Activated CD8-positive, alpha-beta memory T cell treated with anti-CD3 and anti-CD28 coated beads, Interleukin-2, amount 10 ng/mL, durations not matched to agents 7 days and 5 days (primary cell): ENCODE measurements at regions not wholly inside any gene's neighbourhood (a gene's known extent, or its start where the extent isn't known, plus 50 kb on each side); places are given as distances from the start of the nearest gene placed in this dataset.
"Not testable (repeated sequence)": the region's sequence is repeated elsewhere in the genome, so short reads cannot be mapped to it uniquely, and the experiment has no call there.

Experiments
- ATAC-seq: fragments of 150-1000 bp; cut with Tn5 transposase; one replicate; pipeline ENCODE4 v1.10.0; 2021; ENCODE audit warnings: moderate library complexity
- CTCF ChIA-PET: fragments of 350-600 bp; sonication (Branson Sonifier 250); formaldehyde crosslinking; loops from one replicate; lab custom pipeline; 2021; ENCODE audit warnings: antibody characterized with exemption; lab: Charles Lee
- DNase-seq: peaks from one replicate; pipeline ENCODE4 v3.0.0-alpha.2; 2020
- H3K27ac Mint-ChIP-seq: one replicate; pipeline ENCODE4 v1.8.0; 2021; ENCODE audit warnings: mild to moderate bottlenecking, mixed read lengths
- H3K27me3 Mint-ChIP-seq: one replicate; pipeline ENCODE4 v1.8.0; 2021; ENCODE audit warnings: mixed read lengths
- H3K36me3 Mint-ChIP-seq: one replicate; pipeline ENCODE4 v1.8.0; 2021; ENCODE audit warnings: mild to moderate bottlenecking, mixed read lengths
- H3K4me1 Mint-ChIP-seq: one replicate; pipeline ENCODE4 v1.8.0; 2021; ENCODE audit warnings: mixed read lengths
- H3K4me3 Mint-ChIP-seq: one replicate; pipeline ENCODE4 v1.8.0; 2021; ENCODE audit warnings: mild to moderate bottlenecking, moderate library complexity, mixed read lengths
- H3K9me3 Mint-ChIP-seq: one replicate; pipeline ENCODE4 v1.8.0; 2022; ENCODE audit warnings: low read depth, mixed read lengths

- H3K27ac Mint-ChIP-seq: no peak overlapping the region
- H3K27me3 Mint-ChIP-seq: peaks cover 8% of the 10 kb centered on the region
- ATAC-seq (no peak), DNase-seq (no peak)
- H3K36me3 Mint-ChIP-seq: no peaks in the 10 kb centered on the region
- CTCF ChIA-PET: no interaction called here
- no peaks in the 10 kb centered on the region for H3K9me3 Mint-ChIP-seq
- no peak overlapping the region for H3K4me3 Mint-ChIP-seq
- no peaks in the 10 kb centered on the region for H3K4me1 Mint-ChIP-seq
These were observed 61.5 kb downstream of the PRDM13 start for GRCh38 chr6:99668036-99668705.

DNA sequence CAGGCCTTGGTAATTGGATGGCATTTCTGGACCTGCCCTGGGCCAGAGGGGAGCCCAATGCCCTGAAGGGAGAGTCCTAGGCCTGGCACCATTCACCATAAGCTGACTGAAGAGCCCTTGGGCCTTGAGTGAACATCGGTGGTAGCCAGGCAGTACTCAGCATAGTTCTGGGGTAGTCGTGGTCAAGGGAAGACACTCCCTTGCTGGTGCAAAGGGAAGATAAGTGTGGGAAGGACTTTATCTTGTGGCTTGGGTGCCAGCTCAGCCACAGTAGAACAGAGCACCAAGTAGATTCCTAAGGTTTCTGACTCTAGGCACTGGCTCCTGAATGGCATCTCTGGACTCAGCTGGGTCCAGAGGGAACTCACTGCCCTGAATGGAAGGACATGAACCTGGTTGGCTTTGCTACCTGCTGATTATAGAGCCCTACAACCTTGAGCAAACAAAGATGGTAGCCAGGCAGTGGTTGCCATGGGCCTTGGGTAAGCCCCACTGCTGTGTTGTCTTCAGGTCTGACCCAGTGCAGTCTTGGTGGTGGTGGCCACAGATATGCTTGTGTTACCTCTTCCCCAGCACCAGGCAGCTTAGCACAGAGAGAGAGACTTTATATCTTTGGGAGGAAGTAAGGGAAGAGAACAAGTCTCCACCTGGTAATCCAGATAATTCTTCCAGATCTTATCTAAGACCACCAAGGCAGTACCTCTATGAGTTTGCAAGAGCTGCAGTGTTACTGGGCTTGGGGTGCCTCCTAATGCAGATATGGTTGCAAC, 83.5 kb downstream of the PRDM13 start:
- ATAC-seq: no peak
- peaks cover 13% of the 10 kb centered on the region for H3K27me3 Mint-ChIP-seq
- no peak overlapping the region for H3K4me3 Mint-ChIP-seq

DNA sequence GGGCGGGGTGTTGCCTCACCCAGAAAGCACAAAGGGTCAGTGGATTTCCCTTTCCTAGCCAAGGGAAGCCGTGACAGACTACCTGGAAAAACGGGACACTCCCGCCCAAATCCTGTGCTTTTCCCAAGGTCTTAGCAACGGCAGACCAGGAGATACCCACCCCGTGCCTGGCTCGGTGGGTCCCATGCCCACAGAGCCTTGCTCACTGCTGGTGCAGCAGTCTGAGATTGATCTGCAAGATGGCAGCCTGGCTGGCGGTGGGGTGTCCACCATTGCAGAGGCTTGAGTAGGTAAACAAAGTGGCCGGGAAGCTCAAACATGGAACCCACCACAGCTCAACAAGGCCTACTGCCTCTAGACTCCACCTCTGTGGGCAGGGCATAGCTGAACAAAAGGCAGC, 95.7 kb downstream of the PRDM13 start:
- H3K4me1 Mint-ChIP-seq, H3K27ac Mint-ChIP-seq, H3K4me3 Mint-ChIP-seq, H3K27me3 Mint-ChIP-seq, H3K9me3 Mint-ChIP-seq, DNase-seq, H3K36me3 Mint-ChIP-seq, CTCF ChIA-PET, ATAC-seq: not testable (repeated sequence)

More for the DNA sequence above, 83.5 kb downstream of the PRDM13 start:
- H3K4me1 Mint-ChIP-seq: no peaks in the 10 kb centered on the region
- CTCF ChIA-PET: no interaction called here
- no peak for DNase-seq
- H3K27ac Mint-ChIP-seq: no peak overlapping the region
- no peaks in the 10 kb centered on the region for H3K9me3 Mint-ChIP-seq
- no peaks in the 10 kb centered on the region for H3K36me3 Mint-ChIP-seq

GRCh38 chr6:99709062-99709461, 102.4 kb downstream of the PRDM13 start:
- H3K27ac Mint-ChIP-seq: no peak overlapping the region
- no peaks in the 10 kb centered on the region for H3K4me1 Mint-ChIP-seq
- no peaks in the 10 kb centered on the region for H3K9me3 Mint-ChIP-seq
- CTCF ChIA-PET: no interaction called here
- peaks cover 7% of the 10 kb centered on the region for H3K27me3 Mint-ChIP-seq
- H3K4me3 Mint-ChIP-seq: no peak overlapping the region
- peaks cover 1% of the 10 kb centered on the region for H3K36me3 Mint-ChIP-seq
- ATAC-seq (no peak), DNase-seq (no peak)

- ATAC-seq (no peak), DNase-seq (no peak)
- H3K4me1 Mint-ChIP-seq: no peaks in the 10 kb centered on the region
- CTCF ChIA-PET: no interaction called here
- no peak overlapping the region for H3K4me3 Mint-ChIP-seq
- H3K9me3 Mint-ChIP-seq: no peaks in the 10 kb centered on the region
- H3K36me3 Mint-ChIP-seq: peaks cover 1% of the 10 kb centered on the region
- no peak overlapping the region for H3K27ac Mint-ChIP-seq
- H3K27me3 Mint-ChIP-seq: peaks cover 4% of the 10 kb centered on the region
These were observed 104.7 kb downstream of the PRDM13 start for GRCh38 chr6:99711302-99711701.

DNA sequence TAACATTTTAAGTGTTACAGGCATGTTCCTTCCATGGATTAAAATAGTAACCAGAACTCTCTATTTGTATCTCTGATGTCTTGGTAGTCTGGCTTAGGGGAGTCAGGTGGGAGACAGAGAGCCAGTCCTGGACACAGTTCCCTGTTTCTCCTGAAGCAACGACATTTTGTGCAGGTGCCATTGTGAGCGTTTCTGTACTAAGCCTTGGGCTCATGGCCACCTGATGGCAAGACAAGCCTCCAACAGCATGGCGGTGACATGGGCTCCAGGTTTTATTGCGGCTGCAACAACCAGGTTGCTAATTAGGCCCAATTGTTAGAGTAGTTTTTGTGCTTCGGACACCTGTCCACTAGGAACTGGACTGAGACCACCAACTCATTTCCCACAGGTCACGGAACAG, 105.3 kb downstream of the PRDM13 start:
- CTCF ChIA-PET: no interaction called here
- H3K27ac Mint-ChIP-seq: no peak overlapping the region
- peaks cover 1% of the 10 kb centered on the region for H3K36me3 Mint-ChIP-seq
- no peak overlapping the region for H3K4me3 Mint-ChIP-seq
- H3K27me3 Mint-ChIP-seq: peaks cover 2% of the 10 kb centered on the region
- ATAC-seq (no peak), DNase-seq (no peak)
- H3K9me3 Mint-ChIP-seq: peaks cover 2% of the 10 kb centered on the region
- H3K4me1 Mint-ChIP-seq: no peaks in the 10 kb centered on the region

- Mint-ChIP-seq H3K9me3 (peaks cover 4% of the 10 kb centered on the region), H3K27ac (no peak overlapping the region), H3K4me3 (no peak overlapping the region), H3K27me3 (peaks cover 8% of the 10 kb centered on the region), H3K36me3 (peaks cover 1% of the 10 kb centered on the region), H3K4me1 (no peaks in the 10 kb centered on the region)
- no peak for DNase-seq
- no peak for ATAC-seq
- CTCF ChIA-PET: no interaction called here
These were observed 105.9 kb downstream of the PRDM13 start for GRCh38 chr6:99712519-99712918.

GRCh38 chr6:99722043-99722442, 115.4 kb downstream of the PRDM13 start:
- H3K27me3 Mint-ChIP-seq: peaks cover 18% of the 10 kb centered on the region
- CTCF ChIA-PET, H3K4me3 Mint-ChIP-seq, H3K27ac Mint-ChIP-seq, H3K4me1 Mint-ChIP-seq, H3K36me3 Mint-ChIP-seq, DNase-seq, ATAC-seq, H3K9me3 Mint-ChIP-seq: not testable (repeated sequence)

- H3K4me1 Mint-ChIP-seq, H3K36me3 Mint-ChIP-seq, H3K27ac Mint-ChIP-seq, ATAC-seq, DNase-seq, H3K4me3 Mint-ChIP-seq, CTCF ChIA-PET, H3K9me3 Mint-ChIP-seq: not testable (repeated sequence)
- H3K27me3 Mint-ChIP-seq: peaks cover 13% of the 10 kb centered on the region
These were observed 123.6 kb downstream of the PRDM13 start for GRCh38 chr6:99730237-99730636.

- Mint-ChIP-seq H3K4me3 (no peak overlapping the region), H3K9me3 (no peaks in the 10 kb centered on the region), H3K36me3 (no peaks in the 10 kb centered on the region), H3K27ac (no peak overlapping the region), H3K27me3 (peaks cover 38% of the 10 kb centered on the region), H3K4me1 (no peaks in the 10 kb centered on the region)
- CTCF ChIA-PET: interaction anchor here (1.6 to 2.3 kb wide), 2 partner anchors 10 to 148 kb away, joined by 8 to 10 read pairs; no protein-coding TSS in a partner anchor
- ATAC-seq: no peak
- DNase-seq: no peak
These were observed 129.7 kb downstream of the PRDM13 start for GRCh38 chr6:99736302-99736701.

GRCh38 chr6:99739526-99739925, 132.9 kb downstream of the PRDM13 start:
- Mint-ChIP-seq H3K27me3 (peaks cover 51% of the 10 kb centered on the region), H3K4me3 (no peak overlapping the region)
- CTCF ChIA-PET: interaction anchor here (1.3 to 1.9 kb wide), 3 partner anchors 151 to 282 kb away, joined by 3 to 4 read pairs (median 4); no protein-coding TSS in a partner anchor

GRCh38 chr6:99741092-99741491, 134.5 kb downstream of the PRDM13 start:
- no peaks in the 10 kb centered on the region for H3K4me1 Mint-ChIP-seq
- H3K9me3 Mint-ChIP-seq: no peaks in the 10 kb centered on the region
- CTCF ChIA-PET: no interaction called here
- peaks cover 57% of the 10 kb centered on the region for H3K27me3 Mint-ChIP-seq
- H3K4me3 Mint-ChIP-seq: no peak overlapping the region
- DNase-seq (no peak), ATAC-seq (no peak)
- H3K36me3 Mint-ChIP-seq: no peaks in the 10 kb centered on the region
- H3K27ac Mint-ChIP-seq: no peak overlapping the region

More at GRCh38 chr6:99739526-99739925, 132.9 kb downstream of the PRDM13 start:
- Mint-ChIP-seq H3K27ac (no peak overlapping the region), H3K9me3 (no peaks in the 10 kb centered on the region), H3K4me1 (no peaks in the 10 kb centered on the region), H3K36me3 (no peaks in the 10 kb centered on the region)
- DNase-seq (no peak), ATAC-seq (no peak)

GRCh38 chr6:99743647-99744046, 137.0 kb downstream of the PRDM13 start:
- no peak overlapping the region for H3K4me3 Mint-ChIP-seq
- no peaks in the 10 kb centered on the region for H3K36me3 Mint-ChIP-seq
- H3K4me1 Mint-ChIP-seq: no peaks in the 10 kb centered on the region
- no peak for DNase-seq
- CTCF ChIA-PET: interaction anchor here (4.8 kb wide), 1 partner anchor 155 kb away, joined by 44 read pairs; no protein-coding TSS in a partner anchor
- ATAC-seq: no peak
- no peak overlapping the region for H3K27ac Mint-ChIP-seq
- no peaks in the 10 kb centered on the region for H3K9me3 Mint-ChIP-seq
- H3K27me3 Mint-ChIP-seq: peaks cover 51% of the 10 kb centered on the region

DNA sequence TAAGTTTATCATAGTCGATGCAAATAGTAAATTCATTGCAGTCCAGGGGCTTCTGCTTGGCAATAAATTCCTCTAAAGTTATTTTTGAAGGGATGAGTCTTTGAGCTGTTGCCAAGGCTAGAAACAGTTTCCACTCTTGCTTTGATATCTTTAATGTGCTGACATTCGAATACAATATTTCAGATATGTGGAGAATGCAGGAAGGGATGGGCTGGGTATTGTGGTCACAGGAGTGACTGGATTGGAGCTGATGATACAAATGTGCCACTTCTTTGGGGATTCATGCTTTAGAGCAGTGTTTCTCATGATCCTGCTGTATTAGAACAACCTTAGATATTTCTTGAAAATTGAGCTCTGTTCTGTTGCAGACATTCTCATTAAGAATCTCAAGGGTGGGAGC, 139.0 kb downstream of the PRDM13 start:
- Mint-ChIP-seq H3K27ac (no peak overlapping the region), H3K27me3 (peaks cover 48% of the 10 kb centered on the region), H3K36me3 (no peaks in the 10 kb centered on the region), H3K9me3 (no peaks in the 10 kb centered on the region), H3K4me3 (no peak overlapping the region), H3K4me1 (no peaks in the 10 kb centered on the region)
- DNase-seq (no peak), ATAC-seq (no peak)
- CTCF ChIA-PET: interaction anchor here (0.6 to 4.8 kb wide), 11 partner anchors 9 to 414 kb away, joined by 3 to 44 read pairs (median 5); no protein-coding TSS in a partner anchor
